T-helper 2 cell treated with Interferon-gamma antibody and Interleukin-4, amounts not matched to agents 100 ng/mL and 5 ng/mL, for 36 hours (primary cell): ENCODE measurements at regions not wholly inside any gene's neighbourhood (a gene's known extent, or its start where the extent isn't known, plus 50 kb on each side); places are given as distances from the start of the nearest gene placed in this dataset.

Source experiments
- intact Hi-C: fragments of 100-400 bp; cut with micrococcal nuclease; formaldehyde crosslinking; loops from one replicate; pipeline ENCODE4 v1.15.1; 2023

DNA sequence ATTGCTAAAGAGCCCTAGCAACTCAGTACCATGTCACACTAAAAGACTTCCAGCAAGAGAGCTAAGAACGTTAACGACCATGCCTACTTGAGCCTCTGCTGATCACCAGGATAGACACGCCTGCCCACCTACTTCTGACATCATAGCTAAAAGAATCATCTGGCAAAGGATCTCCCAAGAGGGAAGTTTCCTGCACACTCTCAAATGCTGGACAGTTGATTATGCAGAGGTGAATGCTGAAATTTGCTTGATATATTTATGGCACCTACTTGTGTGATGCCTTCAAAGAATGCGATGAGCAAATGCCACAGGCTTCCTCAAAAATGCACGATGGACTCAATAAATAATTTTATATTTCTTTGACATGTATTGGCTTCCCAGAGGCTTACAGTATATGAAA lies 113.6 kb downstream of the GALC start:
- intact Hi-C loops = no loop called here

DNA sequence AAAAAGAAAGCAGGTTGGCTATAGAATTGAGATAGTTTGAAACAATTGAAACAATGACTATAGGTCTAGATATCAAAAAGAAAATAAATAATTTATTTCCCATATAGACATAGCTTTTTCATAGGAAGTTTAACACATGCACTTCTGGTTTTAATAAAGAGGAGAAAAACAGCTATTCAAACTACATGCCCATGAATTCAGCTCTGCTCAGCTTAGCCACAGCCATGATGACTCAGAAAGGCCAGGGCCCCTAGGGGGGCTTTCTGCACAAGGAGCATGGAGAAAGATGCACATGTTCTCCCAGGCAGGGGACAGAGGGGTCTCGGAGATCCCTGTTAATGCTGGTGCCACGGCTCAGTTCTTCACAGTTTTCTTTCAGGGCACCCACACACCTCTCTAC lies 114.0 kb downstream of the GALC start:
- intact Hi-C loops = no loop called here

DNA sequence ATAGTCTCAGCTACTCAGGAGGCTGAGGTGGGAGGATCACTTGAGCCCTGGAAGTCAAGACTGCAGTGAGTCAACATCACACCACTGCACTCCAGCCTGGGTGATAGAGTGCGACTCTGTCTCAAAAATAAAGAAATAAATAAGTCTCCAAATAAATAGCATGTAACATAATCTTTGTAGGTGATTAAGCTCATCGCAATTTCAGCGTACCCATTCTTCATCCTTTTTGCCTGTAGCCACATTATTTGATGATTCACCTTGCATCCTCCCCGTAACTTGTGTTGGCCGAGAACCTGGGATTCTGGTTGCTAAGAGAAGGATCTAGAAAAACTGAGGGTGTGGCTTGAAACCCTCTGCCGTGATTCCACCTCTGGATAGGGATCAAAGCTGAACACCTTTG lies 115.1 kb downstream of the GALC start:
- intact Hi-C loops = no loop called here

DNA sequence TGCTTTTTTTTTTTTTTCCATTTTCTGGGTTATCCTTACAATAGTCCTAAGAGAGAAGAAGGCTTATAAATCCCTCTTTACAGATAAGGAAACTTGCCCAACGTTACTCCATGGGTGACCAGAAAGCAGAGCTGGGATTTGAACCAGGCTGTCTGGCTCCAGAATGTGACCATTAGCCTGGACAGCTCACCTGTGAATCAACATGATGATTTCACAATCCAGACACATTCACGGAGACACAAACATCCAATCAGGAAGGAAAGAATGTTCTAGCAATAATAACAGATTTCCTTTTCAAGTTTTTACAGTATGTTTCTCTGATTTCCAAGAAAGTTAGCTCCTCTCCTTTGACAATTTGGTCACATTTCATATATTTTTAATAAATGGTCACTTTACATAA lies 118.3 kb downstream of the GALC start:
- intact Hi-C loops = no loop called here

DNA sequence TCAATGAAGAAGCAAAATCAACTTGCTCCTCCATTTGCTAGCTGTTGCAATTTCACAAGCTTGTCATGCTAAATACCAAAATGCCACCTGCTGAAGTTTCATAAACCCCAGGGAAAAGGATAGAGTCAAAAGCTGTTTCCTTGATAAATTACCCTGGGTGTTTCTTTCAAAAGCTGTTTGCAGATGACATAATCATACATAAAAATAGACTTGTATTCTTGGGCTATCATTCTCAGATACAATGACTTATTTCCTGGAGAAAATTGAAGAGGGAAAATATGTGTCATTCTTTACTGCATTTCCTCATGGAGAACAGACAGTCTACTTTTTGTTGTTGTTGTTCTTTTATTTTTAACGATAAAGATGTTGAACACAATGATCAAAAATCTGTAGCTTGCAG lies 119.2 kb downstream of the GALC start:
- intact Hi-C loops = no loop called here

DNA sequence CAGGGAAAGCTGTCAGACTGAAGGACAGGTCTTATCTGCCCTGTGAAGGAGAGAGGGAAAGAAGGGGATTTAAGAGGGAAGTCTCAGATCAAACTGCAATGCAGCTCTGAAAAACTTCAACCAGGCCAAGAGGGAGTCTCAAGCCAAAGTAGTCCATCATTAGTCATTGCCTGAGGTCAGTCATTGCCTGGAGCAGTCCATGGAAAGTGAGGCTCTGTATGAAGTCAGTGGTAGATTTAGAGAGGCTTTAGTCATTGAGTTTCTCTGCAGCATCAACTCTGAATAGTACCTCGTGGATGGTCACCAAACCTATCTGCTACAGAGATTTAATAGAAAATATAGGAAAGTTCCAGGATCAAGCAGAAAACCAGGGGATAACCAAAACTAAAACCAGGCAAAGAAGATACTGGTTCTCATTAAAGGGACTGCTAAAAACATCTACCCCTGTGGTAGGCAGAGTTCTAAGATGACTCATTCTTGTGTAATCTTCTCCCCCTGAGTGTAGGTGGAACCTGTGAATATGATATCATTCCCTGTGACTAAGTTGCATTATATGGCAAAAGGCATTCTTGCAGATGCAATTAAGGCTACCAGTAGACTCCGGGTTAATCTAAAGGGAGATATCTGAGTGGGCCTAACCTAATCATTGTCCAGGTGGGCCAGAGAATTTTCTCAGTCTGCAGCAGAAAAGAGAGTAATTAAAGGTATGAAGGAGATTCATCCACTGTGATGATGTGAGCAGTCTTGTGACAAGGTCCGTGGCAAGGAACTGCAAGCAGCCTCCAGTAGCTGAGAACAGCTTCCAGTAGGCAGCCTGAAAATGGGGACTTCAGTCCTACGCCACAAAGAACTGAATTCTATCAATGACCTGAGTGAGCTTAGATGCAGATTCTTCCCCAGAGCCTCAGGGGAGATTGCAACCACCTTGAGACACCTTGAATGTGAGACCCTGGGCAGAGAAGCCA lies 123.1 kb downstream of the GALC start:
- intact Hi-C loops = no loop called here

DNA sequence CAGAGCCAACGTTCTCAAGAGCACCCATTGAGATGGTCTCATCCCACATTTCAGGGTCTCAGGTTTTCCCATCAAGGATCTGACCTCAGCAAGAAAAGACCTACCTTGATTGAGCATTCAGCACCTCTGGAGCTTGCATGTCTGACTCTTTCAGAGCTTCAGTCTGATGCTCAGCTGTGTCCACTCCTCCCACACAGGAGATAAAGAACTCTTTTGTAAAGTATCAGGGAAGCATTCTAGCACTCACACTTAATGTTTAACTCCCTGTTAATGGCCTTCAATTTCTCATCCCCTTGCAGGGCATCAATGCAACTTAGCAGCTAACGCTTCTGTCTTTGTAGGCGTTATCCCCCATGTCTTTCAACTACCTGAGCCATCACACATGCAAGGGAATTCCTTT lies 124.1 kb downstream of the GALC start:
- intact Hi-C loops = no loop called here

DNA sequence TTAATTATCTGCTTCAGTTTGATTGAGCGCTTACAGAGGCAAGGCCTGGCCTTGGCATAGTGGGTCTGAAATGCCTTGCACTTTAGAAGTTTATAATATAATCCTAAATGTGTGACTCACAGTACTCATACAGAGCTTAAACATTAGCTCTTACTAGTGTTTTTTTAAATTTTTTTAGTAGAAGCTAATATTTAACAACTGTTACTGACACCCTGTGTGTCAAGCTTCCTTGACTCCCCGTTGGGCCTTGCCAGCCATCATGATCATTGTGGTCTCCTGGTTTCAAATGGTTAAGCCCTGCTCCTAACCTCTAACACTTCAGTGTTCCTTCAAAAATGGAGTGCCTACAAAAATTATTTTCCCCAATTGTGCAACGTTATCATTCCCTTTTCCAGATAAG lies 126.9 kb downstream of the GALC start:
- intact Hi-C loops = no loop called here

DNA sequence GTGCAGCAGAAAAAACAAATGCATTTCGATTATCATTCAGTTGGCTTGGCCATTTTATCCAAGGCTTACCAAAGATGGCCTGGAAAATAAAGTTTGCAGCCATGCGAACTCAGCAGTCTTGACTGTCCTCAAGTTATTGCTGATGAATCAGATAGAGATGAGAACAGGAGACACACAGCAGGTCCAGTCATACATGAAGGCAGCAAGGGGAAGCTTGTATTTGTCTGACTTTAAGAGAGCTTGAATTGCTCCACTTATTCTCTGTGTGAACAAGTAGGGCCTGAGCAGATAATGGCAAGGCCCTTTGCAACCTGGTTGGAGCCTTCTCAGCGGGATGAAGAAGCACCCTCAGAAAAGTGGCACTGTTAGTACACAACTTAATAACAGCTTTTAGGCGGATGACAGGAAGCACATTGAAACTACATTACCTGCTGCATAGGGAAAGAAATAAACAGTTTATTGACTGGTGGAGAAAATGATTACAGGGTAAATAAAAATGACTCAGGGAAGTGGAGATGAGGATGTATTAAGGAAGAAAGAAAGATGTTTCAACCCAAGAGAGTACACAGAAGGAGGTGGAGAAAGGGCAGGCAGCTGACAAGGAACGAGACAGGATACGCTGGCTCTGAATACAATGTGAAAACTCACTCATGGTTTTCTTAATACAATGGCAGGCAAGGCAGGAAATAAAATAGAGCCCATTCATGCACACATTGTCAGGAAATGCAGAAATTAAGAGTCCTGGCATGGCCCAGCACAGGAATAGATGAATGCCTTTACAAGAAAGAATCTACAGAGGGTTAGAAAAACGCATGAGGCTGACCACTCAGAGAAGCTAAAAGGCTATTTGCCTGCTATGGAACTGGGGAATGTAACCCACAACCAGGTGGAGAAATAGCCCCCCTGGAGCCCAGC lies 128.4 kb downstream of the GALC start:
- intact Hi-C loops = no loop called here

DNA sequence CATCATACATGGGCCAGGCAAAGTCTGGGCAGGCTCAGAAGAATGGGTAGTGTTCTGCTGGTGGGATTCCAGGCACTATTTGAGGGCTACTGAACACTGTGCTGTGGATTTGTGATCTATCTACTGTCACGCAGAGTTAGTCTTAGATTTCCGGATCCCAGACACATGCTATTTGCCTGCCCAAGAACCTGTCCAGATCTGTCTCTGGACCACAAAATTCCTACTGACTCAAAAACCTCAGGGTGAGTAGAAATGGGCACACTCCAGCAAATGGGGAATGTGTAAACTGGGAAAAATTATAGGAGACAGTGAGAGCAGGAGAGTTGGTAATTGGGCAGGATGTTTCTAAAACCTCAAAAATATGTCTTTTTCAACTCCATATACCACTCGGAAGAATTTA lies 129.9 kb downstream of the GALC start:
- intact Hi-C loops = no loop called here

DNA sequence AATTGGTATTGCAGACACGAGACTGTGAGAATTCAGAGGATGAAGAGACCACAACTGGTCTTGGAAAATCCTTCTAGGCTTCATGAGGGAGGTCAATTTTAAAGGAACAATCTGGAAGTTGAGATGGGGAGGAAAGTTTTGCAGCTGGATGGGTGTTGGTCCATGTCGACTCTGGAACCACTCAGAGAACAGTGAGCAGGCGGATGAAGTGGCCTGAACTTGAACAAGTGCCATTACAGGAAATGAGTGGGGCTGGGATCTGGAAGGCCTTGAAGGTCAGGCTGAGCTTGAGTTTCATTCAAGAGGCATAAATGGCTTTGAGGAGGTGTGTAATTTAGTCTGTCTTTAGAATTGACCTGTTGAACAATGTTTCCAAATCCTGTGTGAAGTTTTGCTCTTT lies 140.9 kb downstream of the GALC start:
- intact Hi-C loops = no loop called here

DNA sequence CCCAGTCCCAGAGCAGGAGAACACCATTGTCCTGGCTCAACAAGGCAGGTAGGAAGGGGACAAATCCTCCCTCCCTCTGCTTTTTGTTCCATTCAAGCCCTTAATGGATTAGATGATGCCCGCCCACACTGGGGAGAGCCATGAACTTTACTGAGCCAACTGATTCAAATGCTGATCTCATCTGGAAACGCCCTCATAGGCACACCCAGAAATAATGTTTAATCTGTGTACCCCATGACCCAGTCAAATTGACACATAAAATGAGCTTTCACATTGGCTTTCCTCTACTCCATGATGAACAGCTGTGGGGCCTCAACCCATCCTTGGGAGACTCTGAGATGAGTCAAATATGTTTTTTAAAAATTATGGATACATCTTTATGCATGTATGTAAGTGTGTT lies 141.8 kb downstream of the GALC start:
- intact Hi-C loops = no loop called here

DNA sequence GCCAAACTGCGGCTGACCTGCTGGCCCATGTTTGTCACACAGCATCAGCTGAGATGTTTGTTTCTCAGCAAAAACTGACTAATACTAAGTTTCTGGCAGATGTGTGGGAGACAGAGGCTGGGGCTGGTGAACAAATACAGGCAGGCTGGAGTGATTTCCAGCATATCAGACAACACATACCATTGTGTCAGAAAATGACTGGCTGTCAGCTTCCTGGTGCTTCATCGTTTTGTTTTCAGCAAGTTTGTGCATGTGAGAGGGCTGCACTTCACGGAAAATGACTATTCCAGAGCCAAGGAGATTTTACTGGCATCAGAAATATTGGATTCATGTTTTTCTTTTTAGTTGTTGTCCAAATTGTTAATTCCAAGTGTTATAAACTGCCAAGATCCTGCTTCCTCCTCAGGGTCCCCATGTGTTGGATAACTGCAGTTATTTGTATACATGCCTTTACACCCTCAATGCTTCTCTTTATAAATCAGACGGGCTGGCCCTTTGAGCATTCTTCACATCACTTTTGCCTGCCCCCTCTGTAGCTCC lies 145.7 kb downstream of the GALC start:
- intact Hi-C loops = no loop called here

DNA sequence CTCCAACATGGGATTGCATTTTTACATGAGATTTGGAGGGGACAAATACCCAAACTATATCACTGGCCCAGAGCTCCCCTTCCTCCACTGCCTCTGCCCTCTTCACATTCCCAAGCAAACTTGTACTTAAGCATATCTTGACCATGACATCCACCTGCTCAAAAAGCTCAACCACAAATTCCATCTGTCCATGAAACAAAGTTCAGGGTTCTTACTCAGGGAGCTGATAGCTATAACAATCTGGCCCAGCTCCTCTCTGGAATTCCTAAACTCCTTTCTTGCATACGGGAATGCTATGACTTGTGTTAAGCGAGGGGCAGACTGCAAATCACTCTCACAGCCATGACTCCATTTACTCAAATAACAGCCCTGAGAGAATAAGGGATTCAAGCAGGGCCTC lies 152.1 kb downstream of the GALC start:
- intact Hi-C loops = no loop called here

DNA sequence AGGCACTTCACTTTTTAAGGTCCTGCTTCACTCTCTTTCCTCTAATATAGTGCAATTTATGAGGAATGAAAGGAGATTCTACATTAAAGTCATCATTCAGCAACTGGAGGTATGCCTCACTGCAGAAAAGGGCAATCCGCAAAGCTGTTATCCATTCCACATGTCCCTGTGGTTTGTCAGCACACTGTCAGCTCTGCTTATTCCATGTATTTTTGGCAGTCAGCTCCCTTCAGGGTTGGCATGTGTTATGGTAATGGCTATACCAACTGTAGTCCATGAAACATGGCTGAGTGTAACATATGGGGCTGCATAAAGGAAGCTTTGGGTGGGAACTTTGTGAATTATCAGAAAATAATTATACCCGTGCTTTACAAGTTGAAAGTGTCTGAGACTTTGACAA lies 154.1 kb downstream of the GALC start:
- intact Hi-C loops = no loop called here

DNA sequence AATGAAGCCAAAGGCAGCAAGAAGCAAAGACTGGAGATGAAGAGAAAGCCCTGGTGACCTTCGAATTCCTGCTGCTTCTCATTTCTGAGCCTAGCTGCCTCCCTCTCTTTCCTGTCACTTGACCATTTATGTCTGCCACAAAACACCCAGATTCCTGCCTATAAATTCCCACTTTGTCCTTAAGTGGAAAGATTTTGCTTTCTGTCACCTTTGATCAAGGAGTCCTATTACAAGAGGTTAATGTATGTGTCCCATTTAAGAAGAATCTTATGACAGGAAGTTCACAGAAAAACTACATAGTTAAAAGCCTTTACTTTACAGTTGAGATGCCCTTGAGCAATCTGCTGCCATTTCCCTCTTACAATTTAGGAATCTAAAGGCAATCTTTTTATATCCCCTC lies 155.7 kb downstream of the GALC start:
- intact Hi-C loops = no loop called here

DNA sequence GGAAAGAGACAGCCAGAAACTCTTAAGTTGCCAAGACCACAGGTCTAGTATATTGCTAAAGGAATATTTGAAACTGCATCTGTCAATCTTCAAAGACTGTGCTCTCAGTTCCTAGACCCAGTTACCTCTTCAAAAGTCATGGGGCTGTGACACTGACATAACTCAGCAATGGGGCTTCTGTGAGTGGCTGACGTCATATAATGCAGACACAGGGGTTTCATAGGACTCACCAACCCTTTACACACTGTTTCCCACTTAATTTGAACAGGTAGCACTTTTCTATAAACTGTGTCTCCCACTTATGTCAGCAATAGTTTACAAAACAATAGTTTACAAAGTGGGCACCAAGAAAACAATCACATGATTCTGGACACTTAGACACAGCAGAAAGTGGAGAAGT lies 158.4 kb downstream of the GALC start:
- intact Hi-C loops = no loop called here

DNA sequence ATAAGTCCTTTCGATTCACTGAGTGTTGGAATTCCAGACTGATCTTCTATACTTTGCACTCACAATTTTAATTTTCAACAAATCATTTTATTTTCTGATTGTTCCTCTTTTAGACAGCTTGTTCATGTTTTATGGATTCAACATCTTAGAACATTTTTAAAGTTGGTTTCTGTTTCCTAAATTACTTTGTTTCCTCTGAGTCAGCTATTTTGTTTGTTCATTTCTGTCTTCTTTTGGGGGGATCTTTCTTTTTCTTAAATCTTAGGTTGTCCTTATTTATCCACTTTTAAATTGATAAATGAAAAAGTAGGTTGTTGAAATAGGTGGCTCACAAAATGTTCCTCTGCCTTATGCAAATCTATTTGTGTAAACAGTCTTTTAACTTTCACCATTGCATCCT lies 160.0 kb downstream of the GALC start:
- intact Hi-C loops = no loop called here

DNA sequence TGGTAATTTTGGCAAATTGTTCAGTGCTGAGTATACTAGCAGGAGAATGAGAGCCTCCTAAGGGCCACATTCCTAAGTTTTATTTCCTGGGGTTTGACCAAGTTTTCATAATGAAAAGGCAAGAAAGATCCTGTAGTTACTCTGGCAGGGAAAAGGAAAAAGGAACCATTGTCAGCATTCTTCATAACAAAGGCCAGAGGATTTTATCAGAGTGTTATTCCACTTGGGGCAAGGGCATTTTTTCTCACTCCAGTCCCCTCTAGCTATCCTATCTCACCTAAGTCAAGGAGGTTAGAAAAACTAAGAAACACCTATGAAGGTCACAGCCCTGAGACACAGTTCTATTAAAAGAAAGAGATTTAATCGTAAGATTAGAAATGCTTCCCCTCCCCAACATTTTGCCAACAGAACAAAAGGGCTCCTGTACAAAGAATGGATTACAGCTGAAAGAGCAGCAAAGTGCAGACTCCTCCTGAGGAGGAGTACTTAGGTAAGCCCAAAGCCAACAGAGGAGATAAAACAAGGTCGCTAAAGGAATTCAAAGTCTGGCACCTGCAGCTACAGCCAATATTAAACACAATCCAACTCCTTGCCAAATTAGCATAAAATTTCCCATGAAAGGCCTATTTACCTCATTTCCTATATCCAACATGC lies 162.4 kb downstream of the GALC start:
- intact Hi-C loops = no loop called here

DNA sequence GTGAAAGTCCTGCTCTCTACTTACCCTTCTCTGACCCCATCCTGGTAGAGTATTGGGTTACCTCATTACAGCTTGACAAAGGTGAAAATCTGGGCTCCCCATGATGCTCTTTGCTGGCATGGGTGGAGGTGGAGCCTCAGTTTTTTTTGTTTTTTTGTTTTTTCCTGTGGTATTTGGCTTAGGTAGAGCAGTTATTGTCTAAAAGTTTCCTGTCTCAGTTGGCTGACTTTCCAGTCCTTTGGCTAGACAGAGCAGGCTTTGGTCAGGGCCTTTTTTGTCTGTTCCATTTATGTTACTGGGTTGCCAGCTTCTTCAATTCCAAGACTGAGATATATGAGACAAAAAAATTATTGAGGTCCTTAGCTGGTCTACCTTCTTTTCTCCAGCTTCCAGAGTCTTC lies 163.4 kb downstream of the GALC start:
- intact Hi-C loops = no loop called here

DNA sequence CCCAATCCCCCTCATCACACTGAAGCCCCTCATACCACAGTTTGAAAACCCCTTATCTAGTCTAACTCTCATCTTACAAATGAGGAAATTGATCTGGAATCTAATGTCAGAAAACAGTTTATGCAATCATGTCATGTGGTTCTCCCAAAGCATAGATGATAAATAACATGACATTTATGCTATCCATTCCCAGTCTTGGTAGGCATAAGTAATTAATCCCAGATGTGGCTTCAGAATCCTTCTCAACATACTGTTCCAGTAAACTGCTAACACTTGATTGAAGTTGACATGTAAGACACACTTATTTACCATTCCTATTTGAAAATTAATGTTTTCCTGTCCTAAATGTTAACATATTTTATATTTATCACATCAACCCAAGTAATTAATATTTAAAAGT lies 168.7 kb downstream of the GALC start:
- intact Hi-C loops = no loop called here

DNA sequence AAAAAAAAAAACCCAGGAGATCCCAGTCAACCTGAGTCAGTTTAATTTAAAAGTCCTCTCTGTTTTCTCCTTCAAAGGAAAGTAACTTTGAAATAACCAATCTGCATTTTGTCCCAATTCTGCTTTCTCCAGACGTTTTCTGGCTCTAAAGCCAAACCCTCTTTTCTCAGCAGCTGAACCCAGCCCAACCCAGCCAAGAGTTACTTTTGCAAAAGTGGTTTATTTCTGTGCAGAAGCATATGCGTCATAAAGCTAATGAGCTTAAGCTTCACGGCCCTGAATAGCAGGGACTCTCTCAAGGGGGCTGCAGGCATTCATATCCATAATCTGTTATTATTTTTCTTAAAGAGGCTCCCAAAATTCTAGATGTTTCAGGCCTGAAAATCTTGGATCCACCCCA lies 176.6 kb downstream of the GALC start:
- intact Hi-C loops = no loop called here
